Ammon's horn (tissue), 1 donor: ENCODE measurements at regions not wholly inside any gene's neighbourhood (a gene's known extent, or its start where the extent isn't known, plus 50 kb on each side); places are given as distances from the start of the nearest gene placed in this dataset.
"Not testable (repeated sequence)": the region's sequence is repeated elsewhere in the genome, so short reads cannot be mapped to it uniquely, and the experiment has no call there.

Experiments
- DNase-seq: peaks from one replicate; pipeline ENCODE4 v3.0.0-alpha.2; 2016; ENCODE audit warnings: low spot score

DNA sequence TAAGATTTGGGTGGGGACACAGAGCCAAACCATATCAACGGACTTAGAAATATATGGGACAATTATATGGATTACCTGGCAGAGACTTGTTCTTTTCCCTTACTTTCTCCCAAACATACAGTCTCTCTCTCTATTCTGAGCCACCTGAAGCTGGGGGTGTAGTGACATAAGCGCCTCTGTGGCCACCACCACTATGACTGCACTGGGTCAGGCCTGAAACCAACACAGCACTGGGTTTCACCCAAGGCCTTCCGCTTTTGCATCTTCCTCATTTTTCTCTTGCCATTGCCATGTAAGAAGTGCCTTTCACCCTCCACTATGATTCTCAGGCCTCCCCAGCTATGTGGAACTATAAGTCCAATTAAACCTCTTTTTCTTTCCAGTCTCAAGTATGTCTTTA lies 514.5 kb upstream of the FOXG1 start:
- not testable (repeated sequence) for DNase-seq

DNA sequence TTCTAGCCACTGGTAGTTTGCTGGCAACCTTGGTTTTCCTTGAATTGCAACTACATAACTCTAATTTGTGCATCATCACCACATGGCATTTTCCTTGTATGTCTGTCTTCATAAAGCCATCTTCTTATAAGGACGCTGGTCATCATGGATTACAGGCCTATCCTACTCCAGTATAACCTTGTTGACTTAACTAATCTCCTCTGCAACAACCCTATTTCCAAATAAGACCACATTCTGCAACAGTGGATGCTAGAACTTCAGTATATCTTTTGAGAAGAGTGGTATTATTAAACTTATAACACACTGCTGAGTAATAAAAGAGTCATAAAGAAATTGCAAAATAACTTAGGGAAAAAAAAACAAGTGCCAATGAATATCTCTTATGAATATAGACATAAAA lies 511.8 kb upstream of the FOXG1 start:
- DNase-seq, result no peak

DNA sequence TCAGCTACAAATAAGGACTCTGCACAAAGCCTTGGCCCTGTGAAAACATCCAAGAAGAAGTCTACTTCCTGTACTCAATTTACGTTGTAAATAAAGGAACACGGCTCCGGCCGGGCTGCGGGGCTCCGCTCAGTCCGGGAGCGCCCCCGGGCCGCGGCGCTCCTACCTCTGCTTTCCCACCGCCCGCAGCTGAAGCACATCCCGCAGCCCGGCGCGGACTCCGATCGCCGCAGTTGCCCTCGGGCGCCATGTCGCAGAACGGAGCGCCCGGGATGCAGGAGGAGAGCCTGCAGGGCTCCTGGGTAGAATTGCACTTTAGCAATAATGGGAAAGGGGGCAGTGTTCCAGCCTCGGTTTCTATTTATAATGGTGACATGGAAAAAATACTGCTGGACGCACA lies 502.3 kb upstream of the FOXG1 start:
- no peak for DNase-seq

DNA sequence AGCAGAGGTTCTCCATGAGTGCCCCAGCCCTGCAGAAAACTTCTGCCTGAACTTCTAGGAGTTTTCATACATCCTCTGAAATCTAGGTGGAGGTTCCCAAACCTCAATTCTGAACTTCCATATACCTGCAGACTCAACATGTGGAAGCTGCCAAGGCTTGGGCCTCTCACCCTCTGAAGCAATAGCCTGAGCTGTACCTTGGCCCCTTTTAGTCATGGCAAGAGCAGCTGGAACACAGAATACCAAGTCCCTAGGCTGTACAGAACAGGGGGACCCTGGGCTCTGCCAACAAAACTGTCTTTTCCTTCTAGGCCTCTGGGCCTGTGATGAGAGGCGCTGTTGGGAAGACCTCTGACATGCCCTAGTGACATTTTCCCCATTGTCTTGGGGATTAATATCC lies 494.3 kb upstream of the FOXG1 start:
- no peak for DNase-seq

DNA sequence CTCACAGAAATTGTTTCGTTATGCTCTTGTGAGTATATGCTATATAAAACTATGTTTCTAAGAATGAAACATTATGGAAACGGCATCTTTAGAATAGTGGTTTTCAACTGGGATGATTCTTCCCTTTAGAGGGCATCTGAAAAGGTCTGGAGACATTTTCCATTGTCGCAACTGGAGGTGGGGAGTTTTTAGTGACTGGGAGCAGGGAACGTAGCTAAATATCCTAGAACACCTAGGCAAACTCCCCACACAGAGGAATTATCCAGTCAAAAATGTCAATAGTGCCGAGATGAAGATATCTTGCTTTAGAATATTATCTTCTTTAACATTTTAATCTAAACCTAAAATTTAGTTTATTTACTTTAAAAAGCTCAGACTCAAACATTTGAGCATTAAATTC lies 486.1 kb upstream of the FOXG1 start:
- no peak for DNase-seq

DNA sequence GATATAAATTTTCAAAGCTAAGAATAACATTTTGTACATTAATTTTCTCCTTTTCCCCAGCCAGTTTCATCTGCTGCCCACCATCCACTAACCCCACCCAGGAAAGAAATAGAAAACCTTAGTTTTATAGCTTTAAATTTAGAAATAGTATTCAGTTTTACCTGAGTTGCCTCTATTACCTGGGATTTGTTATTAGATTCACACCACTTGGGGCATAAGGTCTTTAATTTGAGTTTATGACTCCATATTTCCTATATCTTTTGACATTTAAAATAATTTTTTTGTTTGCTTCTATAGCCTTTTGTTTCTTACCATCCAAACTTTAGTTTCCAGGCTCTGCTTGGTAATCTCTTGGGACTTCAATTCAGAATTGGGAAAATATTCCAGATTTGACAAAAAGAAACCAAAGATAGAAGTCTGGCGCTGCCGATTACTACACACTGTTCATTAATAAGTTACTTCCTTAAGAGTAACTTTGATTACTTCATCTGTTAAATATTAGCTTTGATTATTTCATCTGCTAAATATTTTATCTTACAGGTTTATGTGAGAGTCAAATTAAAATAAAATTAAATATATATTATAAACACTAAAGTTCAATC lies 485.5 kb upstream of the FOXG1 start:
- no peak for DNase-seq

DNA sequence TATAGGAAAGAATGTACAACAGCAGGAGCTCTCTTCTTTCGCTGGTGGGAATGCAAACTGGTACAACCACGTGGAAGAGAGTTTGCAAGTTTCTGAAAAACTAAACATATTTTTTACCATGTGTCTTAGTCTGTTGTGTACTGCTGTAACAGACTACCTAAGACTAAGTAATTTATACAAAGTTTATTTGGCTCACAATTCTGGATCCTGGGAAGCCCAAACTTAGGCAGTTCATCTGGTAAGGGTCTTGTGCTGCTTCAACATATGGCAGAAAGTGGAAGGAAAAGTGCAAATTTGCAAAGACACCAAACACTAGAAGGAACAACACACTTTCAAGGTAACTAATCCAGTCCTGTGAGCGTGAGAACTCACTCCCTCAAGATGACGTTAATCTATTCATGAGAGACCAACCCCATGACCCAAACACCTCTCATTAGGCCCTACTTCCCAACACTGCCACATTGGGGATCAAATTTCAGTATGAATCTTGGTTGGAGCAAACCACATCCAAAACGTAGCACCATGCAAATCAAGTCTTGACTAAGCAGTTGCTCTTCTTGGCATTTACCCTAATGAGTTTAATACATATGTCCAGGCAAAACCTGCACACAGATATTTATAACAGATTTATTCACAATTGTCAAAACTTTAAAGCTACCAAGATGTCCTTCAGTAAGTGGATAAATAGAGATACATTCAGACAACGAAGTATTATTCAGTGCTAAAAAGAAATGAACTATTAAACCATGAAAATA lies 481.9 kb upstream of the FOXG1 start:
- no peak for DNase-seq

DNA sequence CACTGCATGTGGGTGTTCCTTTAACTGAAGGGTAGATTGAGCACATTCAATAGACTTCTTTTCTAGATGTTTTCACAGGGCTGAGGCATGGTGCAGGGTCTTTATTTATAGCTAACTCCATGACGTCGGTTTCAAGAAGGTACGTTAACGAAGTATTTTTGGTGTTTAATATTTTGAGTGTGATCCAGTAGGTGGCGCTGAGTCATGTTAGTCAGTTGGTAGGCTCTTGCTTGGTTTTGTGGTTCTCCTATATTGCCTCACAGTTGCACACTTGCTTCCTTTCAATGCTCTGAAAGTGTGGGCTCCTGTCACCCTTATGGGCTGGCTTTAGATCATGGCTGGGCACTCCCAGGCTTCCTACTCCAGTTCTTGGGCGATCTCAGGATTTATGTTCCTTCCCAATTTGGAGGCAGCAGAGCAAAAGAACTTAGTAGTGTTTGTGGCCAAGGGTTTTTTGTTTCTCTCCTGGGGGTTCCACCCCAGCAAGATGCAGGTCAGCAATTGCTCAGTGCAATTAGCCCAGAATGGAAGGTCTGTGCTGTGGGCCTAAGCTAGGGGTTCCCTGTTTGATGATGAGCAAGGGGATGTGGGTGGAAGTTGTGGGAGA lies 471.6 kb upstream of the FOXG1 start:
- DNase-seq, result no peak

DNA sequence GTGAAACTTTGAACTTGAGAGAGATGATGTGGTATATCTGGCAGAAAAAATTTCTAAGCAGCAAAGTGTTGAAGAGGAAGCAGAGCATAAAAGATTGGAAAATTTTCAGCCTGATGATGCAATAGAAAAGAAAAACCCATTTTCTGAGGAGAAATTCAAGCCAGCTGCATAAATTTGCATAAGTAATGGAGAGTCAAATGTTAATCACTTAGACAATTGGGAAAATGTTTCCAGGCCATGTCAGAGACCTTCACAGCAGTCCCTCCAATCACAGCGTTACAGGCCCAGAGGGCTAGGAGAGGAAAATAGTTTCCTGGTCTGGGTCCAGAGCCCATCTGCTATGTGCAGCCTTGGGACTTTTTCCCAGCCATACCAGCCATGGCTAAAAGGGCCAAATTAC lies 469.0 kb upstream of the FOXG1 start:
- peak; percentile 28 for DNase-seq

DNA sequence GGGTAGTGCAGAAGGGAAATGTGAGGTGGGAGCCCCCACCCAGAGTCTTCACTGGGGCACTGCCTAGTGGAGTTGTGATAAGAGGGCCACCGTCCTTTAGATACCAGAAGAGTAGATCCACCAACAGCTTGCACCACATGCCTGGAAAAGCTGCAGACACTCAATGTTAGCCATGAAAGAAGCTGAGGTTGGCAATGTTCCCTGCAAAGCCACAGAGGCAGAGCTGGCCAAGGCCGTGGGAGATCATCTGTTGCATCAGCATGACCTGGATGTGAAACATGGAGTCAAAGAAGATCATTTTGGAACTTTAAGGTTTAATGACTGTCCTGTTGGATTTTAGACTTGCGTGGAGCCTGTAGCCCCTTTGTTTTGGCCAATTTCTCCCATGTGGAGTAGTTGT lies 468.4 kb upstream of the FOXG1 start:
- DNase-seq, result no peak

DNA sequence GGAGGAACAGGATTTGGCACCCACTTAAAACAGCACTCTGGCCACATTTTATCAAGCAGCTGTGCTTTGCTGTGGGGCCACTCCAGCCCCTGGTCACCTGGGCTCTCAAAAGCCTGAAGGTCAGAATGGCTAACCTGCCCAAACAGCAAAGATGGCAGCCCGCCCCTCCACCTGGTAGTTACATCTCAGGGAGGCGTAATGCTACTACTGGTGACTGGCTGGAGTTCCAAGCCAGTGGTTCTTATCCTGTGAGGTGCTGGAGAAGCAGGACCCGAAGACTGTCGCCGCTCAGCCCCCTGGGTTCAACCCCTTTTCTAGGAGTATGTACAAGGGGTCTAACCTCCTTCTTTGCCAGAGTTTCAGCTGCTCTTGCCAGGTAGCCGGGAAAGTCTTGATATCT lies 467.4 kb upstream of the FOXG1 start:
- no peak for DNase-seq

DNA sequence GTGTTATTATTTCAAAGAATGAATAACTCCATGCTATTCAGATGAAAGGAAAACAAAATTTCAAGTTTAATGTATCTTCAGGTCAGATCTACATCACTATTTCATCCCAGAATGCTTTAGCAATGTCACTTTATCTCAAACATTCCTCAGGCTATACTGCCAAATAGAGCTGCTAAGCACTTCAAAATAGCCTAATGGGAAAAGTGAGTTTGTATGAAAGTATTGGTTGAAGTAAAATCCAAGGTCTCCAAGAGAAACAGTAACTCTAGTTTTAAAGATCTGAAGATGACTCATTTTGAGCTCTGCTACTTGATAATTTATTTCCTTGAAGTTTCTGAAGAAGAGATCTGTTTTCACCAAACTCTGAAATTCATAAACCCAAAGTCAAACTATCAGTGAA lies 466.2 kb upstream of the FOXG1 start:
- DNase-seq, result no peak

DNA sequence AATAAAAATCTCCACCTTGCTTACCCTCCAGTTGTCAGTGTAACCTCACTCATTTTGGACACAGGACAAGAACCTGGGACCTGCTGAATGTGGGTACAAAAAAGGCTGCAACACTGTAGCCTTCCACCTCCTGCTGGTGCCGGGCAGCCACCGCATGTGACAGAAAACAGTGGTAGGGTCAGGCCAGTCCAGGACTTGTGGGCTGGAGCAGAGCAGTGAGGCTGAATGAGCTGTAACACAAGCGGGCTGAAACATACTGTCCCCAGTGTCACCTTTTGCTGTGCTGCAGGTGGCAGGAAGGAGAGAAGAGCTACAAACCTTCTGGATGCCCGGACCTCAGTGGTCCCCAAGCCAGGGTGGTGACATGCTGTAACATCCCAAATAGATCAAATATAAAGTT lies 465.4 kb upstream of the FOXG1 start:
- DNase-seq, result no peak

DNA sequence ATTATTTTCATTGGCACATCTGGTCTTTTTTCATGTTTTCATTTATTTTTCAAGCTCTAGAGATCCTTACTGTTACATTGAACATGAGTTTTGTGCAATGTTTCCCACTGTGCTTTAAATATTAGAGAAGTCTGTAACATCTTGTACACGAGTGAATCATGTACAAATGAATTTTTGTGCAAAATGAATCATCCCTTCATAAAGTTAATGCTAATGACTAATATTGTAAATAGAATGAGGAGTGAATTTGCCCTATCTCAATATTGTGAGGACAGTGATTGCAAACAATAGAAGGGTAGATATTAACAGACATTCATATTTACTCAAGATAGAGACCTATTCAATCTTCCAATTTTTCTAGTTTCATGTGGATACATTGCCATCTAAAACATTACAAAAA lies 463.3 kb upstream of the FOXG1 start:
- DNase-seq, result no peak

DNA sequence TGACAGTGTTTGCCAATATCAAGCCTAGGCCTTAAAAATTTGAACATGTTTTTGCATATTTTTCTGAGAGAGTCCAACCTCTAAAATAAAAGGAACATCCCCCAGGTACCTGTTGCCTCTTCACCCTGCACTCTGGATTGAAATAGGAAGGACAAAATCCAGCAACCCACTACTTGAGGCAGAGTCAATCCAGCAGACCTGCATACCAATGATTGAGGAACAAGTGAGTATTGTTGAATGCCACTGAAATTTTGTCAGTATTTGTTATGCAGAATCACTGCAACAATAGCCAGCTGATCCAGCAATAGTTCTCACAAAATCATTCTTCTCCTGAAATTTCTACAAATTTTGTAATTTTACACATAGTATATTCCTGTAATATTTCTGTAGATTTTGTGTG lies 460.6 kb upstream of the FOXG1 start:
- peak; percentile 78 for DNase-seq

DNA sequence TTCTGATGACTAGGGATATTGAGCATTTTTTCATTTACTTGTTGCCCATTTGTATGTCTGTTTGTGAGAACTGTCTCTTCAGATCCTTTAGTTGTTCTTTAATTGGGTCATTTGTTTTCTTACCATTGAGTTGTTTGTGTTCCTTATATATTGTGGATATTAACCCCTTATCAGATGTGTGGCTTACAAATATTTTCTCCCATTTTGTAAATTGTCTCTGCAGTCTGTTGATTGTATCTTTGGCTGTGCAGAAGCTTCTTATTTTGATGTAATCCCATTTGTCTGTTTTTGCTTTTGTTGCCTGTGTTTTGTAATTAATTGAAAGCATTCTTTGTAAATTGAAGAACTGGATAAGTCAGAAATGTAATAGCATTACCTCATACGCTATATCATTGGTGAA lies 459.1 kb upstream of the FOXG1 start:
- DNase-seq, result no peak

DNA sequence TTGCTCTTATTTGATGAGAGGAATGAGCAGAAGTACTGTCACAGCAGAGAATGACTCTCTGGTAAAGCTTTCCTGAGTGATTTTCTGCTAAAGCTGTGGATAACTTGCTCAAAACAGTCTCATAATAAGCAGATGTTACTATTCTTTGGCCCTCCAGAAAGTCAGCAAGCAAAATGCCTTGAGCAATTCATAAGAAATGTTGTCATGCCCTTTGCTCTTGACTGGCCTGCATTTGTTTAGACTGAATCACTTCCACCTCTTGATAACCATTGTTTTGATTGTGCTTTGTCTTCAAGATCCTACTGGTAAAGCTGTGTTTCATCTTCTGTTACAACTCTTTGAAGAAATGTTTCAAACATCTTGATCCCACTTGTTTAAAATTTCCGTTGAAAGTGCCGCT lies 457.9 kb upstream of the FOXG1 start:
- no peak for DNase-seq

DNA sequence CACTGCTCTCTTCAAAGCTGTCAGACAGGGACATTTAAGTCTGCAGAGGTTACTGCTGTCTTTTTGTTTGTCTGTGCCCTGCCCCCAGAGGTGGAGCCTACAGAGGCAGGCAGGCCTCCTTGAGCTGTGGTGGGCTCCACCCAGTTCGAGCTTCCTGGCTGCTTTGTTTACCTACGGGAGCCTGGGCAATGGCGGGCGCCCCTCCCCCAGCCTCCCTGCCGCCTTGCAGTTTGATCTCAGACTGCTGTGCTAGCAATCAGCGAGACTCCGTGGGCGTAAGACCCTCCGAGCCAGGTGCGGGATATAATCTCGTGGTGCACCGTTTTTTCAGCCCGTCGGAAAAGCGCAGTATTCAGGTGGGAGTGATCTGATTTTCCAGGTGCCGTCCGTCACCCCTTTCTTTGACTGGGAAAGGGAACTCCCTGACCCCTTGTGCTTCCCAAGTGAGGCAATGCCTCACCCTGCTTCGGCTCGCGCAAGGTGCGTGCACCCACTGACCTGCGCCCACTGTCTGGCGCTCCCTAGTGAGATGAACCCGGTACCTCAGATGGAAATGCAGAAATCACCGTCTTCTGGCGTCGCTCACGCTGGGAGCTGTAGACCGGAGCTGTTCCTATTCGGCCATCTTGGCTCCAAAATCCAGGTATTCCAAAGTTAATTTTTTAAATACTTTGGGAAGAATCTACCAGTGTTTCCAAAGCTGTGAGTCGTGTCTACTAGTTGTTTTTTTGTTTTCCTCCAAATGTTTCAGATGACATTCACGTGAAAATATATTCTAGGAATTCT lies 448.5 kb upstream of the FOXG1 start:
- DNase-seq, result not testable (repeated sequence)

DNA sequence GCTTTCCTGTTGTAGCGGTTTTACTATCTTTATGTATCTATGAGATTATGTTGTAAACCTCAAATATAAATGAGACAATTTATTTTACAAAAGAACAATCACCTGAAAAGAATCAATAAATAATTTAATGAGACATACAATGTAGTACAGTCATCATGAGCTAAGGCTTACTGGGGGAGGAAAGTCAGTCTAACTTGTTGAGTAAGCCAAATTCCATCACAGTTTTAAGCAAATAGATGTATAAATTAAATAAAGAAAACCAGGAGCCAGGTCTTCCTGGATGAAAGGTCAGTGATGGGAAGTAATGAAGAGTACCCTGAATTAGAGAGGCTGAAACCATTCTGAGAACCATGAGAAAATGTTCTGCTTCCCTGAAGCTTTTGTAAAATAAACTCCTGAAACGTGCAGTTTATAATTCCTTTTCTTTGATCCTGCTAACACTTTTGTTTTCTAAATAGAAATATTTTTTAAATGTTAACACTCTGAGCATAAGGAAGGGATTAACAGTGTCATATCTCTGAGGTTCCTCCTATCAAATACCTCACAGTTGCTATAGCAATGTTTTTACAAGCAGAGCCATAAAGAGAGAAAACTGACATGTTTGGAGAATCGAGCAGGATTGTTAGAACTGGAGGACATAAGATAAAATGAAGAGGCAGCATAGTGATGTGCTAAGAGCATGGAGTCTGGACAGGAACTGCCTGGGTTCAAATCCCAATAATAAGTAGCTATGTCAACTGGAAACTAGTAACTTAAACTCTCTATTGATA lies 444.9 kb upstream of the FOXG1 start:
- DNase-seq, result no peak

DNA sequence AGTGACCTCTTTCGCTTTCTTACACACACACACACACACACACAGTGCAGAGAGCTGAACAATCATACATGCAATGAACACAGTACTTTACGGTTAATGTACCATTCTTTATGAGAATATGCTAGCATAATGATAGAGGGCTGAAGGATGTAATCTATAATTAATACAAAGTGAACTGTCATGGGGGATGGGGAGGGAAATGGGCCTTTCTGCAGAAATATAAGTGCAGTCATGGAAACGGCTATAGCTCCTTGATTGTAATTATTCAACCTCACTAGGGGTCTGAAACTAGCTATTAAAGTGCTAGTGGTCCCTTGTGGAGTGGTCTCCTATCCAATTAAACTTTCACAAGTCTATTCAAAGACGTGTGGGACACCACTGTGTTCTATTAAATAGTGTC lies 443.2 kb upstream of the FOXG1 start:
- no peak for DNase-seq

DNA sequence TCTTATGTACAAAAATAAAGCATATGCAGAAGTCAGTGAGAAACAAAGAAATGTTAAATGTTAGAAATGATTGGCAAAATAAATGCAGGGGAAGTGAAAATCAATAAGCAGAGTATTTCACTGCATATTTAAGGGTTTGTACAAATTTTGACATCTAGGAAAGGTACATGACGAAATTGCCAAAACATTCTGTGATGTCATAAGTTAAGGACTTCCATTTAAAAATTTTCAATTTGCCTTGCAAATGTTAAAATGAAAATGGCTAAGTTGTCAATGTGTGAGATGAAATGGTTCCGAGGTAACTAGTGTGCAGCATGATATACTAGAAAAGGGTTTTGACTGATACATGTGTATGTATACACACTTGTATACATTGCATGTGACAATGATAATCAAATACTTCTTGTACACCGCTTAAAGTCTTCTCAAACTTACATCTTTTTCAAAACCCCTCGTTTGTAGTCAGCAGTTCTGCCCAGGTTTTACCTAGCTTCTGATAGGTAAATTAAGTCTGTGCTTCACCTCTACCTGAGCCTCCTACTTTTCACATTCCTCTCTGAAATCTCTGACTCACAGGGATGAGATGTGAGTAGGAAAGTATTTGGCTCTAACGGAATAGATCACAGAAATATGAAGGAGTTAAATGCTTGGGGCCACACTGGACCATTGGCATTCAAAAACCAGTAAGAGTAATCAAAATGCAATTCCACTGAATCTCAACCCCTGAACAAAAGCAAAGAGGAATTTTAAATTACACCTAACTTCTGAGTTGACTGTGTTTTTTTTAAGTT lies 442.4 kb upstream of the FOXG1 start:
- DNase-seq, result no peak
